ENCODE measurements at regions not wholly inside any gene's neighbourhood (a gene's known extent, or its start where the extent isn't known, plus 50 kb on each side); places are given as distances from the start of the nearest gene placed in this dataset.

DNA sequence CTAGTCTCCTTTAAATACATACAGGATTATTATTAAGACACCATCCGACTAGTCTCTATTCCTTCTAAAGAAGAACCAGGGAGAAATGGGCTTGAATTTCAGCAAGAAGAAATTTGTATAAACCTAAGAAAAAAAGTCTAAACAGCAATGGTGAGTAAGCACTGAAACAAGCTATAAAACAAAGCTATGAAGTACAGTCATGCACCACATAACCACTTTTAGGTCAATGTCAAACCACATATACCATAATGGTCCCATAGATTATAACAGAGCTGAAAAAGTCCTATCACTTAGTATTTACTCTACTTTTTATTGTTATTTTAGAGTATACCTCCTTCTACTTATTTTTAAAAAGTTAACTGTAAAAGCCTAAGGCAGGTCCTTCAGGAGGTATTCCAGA lies 102.0 kb upstream of the NFIB start:
- no peak overlapping the region for H3K27ac Mint-ChIP-seq
- H3K4me1 Mint-ChIP-seq: no peaks in the 10 kb centered on the region
- no peaks in the 10 kb centered on the region for H3K9me3 Mint-ChIP-seq
- H3K4me3 Mint-ChIP-seq: no peak overlapping the region
- H3K36me3 Mint-ChIP-seq: no peaks in the 10 kb centered on the region
- no peaks in the 10 kb centered on the region for H3K27me3 Mint-ChIP-seq

DNA sequence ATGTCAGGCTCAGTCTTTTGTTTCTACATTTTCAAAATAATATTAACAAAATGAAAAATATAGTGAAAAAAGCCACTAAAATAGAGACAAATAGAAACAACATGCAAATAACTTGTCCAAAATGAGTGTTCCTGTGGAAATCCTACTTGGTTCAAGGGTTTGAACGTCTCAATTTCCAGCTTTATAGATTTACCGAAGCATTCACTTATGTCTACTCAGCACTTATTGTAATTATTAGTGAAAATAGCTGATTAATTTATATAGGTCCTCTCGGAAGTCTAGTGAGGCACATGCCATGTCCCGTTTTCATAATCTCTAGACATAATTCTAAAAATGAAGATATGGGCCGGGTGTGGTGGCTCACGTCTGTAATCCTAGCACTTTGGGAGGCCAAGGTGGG lies 99.9 kb upstream of the NFIB start:
- peaks cover 4% of the 10 kb centered on the region for H3K27me3 Mint-ChIP-seq
- H3K4me3 Mint-ChIP-seq: no peak overlapping the region
- no peaks in the 10 kb centered on the region for H3K9me3 Mint-ChIP-seq
- H3K36me3 Mint-ChIP-seq: no peaks in the 10 kb centered on the region
- H3K27ac Mint-ChIP-seq: no peak overlapping the region
- H3K4me1 Mint-ChIP-seq: no peaks in the 10 kb centered on the region

DNA sequence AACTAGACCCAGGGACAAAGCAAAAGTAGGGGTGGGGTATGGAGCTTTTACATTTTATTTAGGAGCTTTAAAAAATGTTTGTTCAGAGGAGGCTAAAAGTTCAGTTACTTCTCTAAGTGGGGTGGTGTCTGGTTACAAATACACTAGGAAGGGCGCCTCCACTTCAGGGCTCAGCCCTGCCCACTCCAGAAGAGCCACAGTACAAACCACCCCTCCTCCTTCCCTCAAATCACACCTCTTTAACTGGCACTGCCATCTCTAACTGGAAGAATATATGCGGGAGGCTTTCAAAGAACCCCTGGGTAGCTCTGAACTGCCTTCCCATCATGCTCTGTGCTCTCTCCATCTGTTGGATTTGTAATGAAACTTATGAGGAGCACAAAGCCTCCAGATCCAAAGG lies 98.8 kb upstream of the NFIB start:
- no peaks in the 10 kb centered on the region for H3K4me1 Mint-ChIP-seq
- H3K27ac Mint-ChIP-seq: no peak overlapping the region
- H3K36me3 Mint-ChIP-seq: no peaks in the 10 kb centered on the region
- peaks cover 4% of the 10 kb centered on the region for H3K27me3 Mint-ChIP-seq
- no peaks in the 10 kb centered on the region for H3K9me3 Mint-ChIP-seq
- no peak overlapping the region for H3K4me3 Mint-ChIP-seq

DNA sequence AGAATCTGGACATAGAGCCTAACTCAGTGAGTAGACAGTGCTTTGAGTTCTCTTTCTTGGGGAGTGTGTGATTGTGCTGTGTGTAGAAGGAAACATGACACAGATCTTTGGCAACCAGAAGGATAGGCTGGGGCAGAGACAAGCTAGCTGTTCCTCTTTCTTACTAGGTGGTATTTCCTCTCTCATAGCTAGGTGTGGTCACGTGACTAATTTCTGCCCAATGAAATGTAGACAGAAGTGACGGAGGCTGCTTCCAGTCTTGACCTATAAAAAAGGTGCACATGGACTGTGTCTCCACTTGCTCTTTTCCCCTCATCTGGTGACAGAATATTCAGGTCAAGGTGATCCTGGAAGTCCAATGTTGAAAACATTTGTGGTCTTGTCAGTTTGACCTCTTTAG lies 92.5 kb upstream of the NFIB start:
- H3K27me3 Mint-ChIP-seq: peaks cover 4% of the 10 kb centered on the region
- H3K9me3 Mint-ChIP-seq: peaks cover 0 to 4% (median 2%) of the 10 kb centered on the region in 3 donors
- no peak overlapping the region for H3K4me3 Mint-ChIP-seq
- no peaks in the 10 kb centered on the region for H3K36me3 Mint-ChIP-seq
- no peak overlapping the region for H3K27ac Mint-ChIP-seq
- no peaks in the 10 kb centered on the region for H3K4me1 Mint-ChIP-seq

DNA sequence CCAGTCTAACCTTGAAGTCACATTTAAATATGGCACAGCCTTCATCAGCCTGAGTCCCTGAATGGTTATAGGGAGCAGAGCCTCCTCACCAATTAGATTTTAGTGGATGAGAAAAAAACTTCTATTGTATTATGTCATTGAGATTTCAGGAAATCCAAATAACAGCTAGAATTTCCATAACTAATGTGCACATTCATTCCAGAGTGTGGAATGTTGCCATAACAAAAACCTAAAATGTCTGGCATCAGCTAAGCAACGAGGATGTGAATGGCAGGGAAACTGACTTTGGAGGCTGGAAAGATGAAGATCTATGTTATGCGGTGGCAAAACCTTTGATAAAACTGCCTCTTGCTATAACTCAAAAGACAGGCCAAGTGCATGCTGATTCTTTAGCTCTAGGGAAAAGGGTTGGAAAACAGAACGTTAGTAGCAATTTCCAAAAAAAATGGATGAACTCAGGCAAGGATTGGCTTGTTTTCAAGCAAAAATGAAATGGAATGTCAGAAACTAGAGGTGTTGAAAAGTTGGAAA lies 91.3 kb upstream of the NFIB start:
- peaks cover 4% of the 10 kb centered on the region for H3K27me3 Mint-ChIP-seq
- no peak overlapping the region for H3K4me3 Mint-ChIP-seq
- H3K9me3 Mint-ChIP-seq: peaks cover 0 to 4% (median 2%) of the 10 kb centered on the region in 3 donors
- no peaks in the 10 kb centered on the region for H3K4me1 Mint-ChIP-seq
- no peaks in the 10 kb centered on the region for H3K36me3 Mint-ChIP-seq
- H3K27ac Mint-ChIP-seq: no peak overlapping the region

DNA sequence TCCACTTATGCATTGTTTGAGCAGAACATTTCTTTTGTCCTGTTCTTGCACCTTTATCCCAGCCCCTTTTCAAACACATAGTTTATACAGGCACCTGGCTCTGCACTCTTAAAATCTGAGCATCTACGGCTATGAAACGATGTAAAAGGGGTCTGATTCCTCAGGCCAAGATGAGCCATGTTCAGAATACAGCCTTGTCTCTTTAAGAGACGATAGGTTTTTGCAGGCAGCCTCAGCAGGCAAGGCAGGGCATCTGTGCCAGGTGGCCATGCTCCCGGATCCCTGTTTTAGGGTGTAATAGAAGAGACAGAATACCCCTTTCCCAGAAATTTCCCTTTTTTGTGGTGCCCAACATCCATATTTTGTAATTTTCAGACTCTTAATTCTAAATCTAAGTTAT lies 89.1 kb upstream of the NFIB start:
- Mint-ChIP-seq H3K4me1 (no peaks in the 10 kb centered on the region), H3K4me3 (no peak overlapping the region), H3K27me3 (no peaks in the 10 kb centered on the region), H3K27ac (no peak overlapping the region), H3K36me3 (no peaks in the 10 kb centered on the region), H3K9me3 (peaks cover 0 to 4% (median 2%) of the 10 kb centered on the region in 3 donors)

DNA sequence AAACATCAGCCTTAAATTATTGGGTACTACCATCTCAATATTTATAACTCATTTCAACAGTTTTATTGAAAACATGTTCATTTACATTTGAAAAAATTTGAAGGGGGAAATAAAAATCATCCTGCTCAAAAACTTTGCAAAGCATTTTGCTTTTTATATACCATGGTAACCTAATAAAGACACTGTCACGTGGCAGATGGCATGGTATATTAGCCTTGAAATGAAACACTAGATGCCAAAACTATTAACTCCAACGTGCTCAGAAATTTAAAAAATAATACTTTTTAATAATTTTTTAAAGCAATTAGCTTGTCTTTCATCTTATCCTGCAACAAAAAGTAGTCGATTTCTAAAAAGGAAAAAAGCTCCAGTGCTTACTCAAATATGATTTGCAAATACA lies 88.6 kb upstream of the NFIB start:
- Mint-ChIP-seq H3K9me3 (peaks cover 0 to 4% (median 2%) of the 10 kb centered on the region in 3 donors), H3K36me3 (no peaks in the 10 kb centered on the region), H3K4me3 (no peak overlapping the region), H3K27me3 (no peaks in the 10 kb centered on the region), H3K4me1 (no peaks in the 10 kb centered on the region), H3K27ac (no peak overlapping the region)

DNA sequence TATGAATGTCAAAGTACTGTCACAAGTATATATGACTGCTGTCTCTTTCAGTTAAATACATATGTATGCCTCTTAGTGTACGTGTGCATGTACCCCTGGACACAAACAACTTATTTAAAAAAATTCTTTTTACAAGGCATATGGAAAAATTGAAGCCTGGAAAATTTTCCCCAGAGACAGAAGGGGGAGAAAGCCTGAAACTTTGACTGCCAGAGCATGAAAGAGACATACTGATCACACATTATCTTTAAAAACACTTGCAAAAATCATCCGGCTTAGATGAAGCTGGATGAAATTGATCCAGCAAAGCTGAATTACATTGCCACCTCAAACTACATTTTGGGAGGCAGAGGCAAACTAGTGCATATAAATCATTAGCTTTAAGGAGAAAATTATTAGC lies 88.0 kb upstream of the NFIB start:
- H3K9me3 Mint-ChIP-seq: peaks cover 0 to 4% (median 2%) of the 10 kb centered on the region in 3 donors
- no peak overlapping the region for H3K27ac Mint-ChIP-seq
- no peak overlapping the region for H3K4me3 Mint-ChIP-seq
- H3K4me1 Mint-ChIP-seq: no peaks in the 10 kb centered on the region
- no peaks in the 10 kb centered on the region for H3K36me3 Mint-ChIP-seq
- no peaks in the 10 kb centered on the region for H3K27me3 Mint-ChIP-seq

DNA sequence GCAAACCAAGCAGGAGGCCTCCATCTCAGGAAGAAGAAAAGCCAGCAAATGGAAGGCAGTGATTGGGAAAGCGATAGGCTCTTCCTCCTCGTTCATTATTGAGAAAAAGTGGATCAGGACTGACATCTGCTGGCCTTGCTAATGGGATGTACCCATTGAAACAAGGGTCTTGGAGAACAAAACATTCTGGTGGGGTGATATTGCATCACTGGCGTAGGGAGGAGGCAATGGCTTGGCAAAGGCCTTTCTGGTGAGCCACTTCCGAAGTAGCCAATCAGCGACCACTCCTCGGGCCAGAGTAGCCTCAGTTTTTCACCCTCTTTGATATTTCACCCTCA lies 86.7 kb upstream of the NFIB start:
- Mint-ChIP-seq H3K36me3 (no peaks in the 10 kb centered on the region), H3K9me3 (peaks cover 0 to 4% (median 2%) of the 10 kb centered on the region in 3 donors), H3K27ac (no peak overlapping the region), H3K27me3 (no peaks in the 10 kb centered on the region), H3K4me3 (no peak overlapping the region), H3K4me1 (no peaks in the 10 kb centered on the region)

DNA sequence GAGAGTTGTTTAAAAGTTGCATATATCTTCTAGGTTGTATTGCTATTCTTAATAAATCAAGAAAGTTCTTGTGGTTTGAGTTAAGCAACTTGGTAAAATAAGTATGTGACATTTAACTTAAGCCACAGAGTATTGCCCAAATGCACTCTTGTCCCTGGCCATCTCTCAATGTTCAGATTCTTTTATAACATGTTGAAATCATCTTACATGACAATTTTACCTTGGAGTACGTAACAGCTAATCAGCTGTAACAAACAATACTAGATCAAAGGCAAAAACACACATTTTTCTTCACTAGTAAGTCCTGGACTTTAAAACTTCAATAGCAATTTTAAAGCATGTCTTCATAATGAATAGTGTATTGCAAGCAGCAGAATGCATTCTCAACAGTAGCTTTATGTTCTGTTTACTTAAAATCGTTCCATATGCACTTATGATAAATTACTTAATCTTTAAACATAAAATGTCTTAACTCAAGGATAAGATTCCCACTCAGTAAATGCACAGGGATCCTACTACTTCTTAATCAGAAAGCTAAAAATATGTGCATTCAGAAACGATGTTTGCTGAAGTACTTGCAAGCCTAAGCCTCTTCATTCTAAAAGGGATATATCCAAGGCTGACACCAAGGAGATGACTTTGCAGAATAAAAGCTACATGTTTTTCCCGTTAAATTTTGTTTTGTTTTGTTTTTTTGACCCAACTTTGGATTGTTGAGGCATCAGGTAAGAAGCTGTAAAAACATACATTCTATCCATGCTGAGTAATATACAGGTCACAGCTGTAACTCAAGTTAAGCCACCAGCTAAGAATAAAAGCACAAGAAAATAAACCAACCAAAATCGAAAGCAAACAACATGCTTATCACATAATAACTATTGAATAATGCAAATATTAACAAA lies 86.1 kb upstream of the NFIB start:
- Mint-ChIP-seq H3K4me3 (no peak overlapping the region), H3K27me3 (no peaks in the 10 kb centered on the region), H3K36me3 (no peaks in the 10 kb centered on the region), H3K4me1 (no peaks in the 10 kb centered on the region), H3K9me3 (peaks cover 0 to 4% (median 0%) of the 10 kb centered on the region in 3 donors), H3K27ac (no peak overlapping the region)

DNA sequence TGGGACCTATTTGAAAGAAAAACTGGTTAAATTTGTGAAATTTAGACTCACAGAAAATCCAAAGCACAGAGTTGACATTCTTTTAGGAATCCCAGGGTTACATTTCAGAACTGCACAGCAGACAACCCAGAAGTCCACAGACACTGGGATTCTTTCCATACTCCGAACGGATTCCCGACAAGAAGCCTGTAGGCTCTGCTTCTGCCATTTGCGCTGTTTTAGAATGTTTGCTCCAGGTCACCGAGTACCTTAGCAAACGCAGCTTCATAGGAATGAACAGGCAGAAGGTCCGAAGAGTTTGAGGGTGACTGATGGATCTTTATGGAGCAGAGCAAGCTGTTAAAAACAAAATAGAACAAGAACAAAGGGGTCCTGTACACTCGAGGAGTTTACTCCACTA lies 84.5 kb upstream of the NFIB start:
- Mint-ChIP-seq H3K4me3 (no peak overlapping the region), H3K4me1 (no peaks in the 10 kb centered on the region), H3K27ac (no peak overlapping the region), H3K27me3 (no peaks in the 10 kb centered on the region), H3K36me3 (no peaks in the 10 kb centered on the region), H3K9me3 (peaks cover 0 to 2% (median 0%) of the 10 kb centered on the region in 3 donors)

DNA sequence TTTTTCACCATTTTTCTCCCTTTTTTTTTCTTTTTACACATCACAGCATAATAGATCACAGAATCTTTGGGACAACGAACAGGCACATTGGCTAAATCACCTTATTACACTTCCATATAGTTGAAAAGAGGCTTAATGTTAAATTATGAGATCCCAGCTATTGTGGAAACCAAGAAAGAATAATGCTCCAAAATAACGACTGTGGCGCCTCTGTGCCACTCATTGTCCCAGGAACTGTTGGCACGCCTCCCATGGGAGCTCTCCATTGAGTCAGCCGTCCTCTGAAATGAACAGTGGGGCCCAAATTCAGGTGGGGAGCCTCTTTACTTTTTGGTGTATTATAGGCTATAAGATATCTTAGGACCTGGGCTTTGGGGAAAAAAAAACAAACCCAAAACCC lies 82.2 kb upstream of the NFIB start:
- peaks cover 0 to 4% (median 0%) of the 10 kb centered on the region in 3 donors for H3K9me3 Mint-ChIP-seq

DNA sequence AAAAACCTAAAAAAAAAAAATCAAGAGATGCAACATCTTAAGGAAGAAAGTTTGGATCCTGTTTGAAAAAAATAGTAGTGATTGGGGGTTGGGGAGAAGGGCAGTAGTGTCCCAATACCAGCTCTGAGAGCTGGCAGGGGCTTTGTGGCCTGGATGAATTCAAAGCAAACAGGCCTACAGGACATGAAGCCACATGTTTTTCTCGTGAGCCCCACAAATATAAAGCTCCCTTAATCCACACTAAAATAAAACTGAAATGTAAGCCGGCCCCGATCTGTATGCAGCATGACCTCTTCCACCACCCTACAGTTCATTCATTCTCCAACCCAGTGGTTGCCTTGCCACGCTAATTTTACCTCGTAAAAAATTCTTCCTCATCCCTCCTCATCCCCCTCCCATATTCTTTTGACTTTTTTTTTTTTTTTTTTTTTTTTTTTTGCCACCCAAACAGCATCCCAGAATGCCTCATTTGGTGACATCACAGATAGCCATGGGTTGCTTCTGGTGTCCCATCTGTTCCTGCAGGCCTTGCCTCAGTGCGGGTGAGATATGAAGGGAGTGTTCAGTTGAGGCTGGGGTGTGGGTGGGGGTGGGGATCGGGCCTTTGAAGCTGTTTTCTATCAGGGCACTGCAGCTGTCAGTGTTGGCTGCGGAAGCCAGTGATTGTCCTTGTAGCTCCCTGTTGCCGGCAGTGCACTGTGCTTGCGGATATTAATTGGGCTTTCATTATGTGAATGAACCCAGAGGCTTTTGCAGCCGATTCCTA lies 81.6 kb upstream of the NFIB start:
- no peaks in the 10 kb centered on the region for H3K4me1 Mint-ChIP-seq
- H3K36me3 Mint-ChIP-seq: no peaks in the 10 kb centered on the region
- peak overlapping the region in 1 of 4 donors; percentile 56 for H3K4me3 Mint-ChIP-seq
- no peak overlapping the region for H3K27ac Mint-ChIP-seq
- peaks cover 2% of the 10 kb centered on the region for H3K27me3 Mint-ChIP-seq
- H3K9me3 Mint-ChIP-seq: peaks cover 0 to 4% (median 0%) of the 10 kb centered on the region in 3 donors

More for the DNA sequence above, 82.2 kb upstream of the NFIB start:
- Mint-ChIP-seq H3K27me3 (peaks cover 2% of the 10 kb centered on the region), H3K27ac (no peak overlapping the region), H3K4me1 (no peaks in the 10 kb centered on the region), H3K4me3 (no peak overlapping the region), H3K36me3 (no peaks in the 10 kb centered on the region)

DNA sequence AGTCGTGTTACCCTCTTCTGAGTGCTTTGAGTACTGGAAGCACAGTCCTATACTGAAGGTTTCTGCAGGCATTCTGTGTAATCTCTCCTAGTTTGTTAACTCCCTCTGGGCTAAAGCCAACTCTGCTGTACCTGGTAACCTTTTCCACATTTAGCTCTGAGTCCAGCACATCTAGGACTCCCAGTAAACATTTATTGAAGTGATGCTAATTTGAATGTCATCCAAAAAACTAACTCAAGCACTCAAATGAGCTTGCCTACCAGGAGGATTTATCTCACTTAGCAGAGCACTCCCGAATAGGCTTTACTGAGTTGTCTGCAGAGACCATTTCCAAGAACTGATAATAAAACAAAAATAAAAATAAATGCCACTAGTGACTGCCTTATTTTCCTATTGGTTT lies 79.5 kb upstream of the NFIB start:
- H3K4me3 Mint-ChIP-seq: no peak overlapping the region
- no peaks in the 10 kb centered on the region for H3K4me1 Mint-ChIP-seq
- H3K36me3 Mint-ChIP-seq: no peaks in the 10 kb centered on the region

DNA sequence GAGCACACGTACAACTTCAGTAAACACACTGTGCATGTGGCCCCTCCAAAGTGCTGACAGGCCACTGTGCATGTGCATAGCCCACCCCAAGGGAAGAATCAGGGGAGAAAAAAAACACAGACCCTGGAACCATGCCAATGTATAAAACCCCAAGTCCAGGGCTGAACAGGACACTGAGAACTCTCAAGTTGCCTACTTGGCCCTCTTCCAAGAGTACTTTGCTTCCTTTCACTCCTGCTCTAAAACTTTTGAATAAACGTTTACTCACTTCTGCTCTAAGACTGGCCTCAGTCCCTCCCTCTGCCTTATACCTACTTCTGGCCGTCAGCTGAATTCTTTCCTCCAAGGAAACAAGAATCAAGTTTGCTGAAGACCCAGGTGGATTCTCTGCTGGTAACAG lies 77.7 kb upstream of the NFIB start:
- no peak overlapping the region for H3K4me3 Mint-ChIP-seq
- no peaks in the 10 kb centered on the region for H3K4me1 Mint-ChIP-seq
- H3K36me3 Mint-ChIP-seq: no peaks in the 10 kb centered on the region
- peaks cover 2% of the 10 kb centered on the region for H3K27me3 Mint-ChIP-seq
- H3K9me3 Mint-ChIP-seq: peaks cover 0 to 4% (median 0%) of the 10 kb centered on the region in 3 donors
- H3K27ac Mint-ChIP-seq: no peak overlapping the region

More for the DNA sequence above, 79.5 kb upstream of the NFIB start:
- Mint-ChIP-seq H3K27me3 (peaks cover 2% of the 10 kb centered on the region), H3K9me3 (peaks cover 0 to 4% (median 0%) of the 10 kb centered on the region in 3 donors), H3K27ac (no peak overlapping the region)

All from IgD-negative memory B cell (primary cell).